HepG2 (cell line): ENCODE measurements at regions not wholly inside any gene's neighbourhood (a gene's known extent, or its start where the extent isn't known, plus 50 kb on each side); places are given as distances from the start of the nearest gene placed in this dataset.

Source experiments
- ATAC-seq: fragments of 200-7000 bp; cut with Tn5 transposase; 3 replicates; pipeline ENCODE4 v1.9.1; 2020; ENCODE audit warnings: mild to moderate bottlenecking, moderate library complexity
- BruUV-seq: library from RNA; stranded (reverse); fragments of 400-500 nt; replicated peaks from 2 replicates; lab custom pipeline; 2021; lab: Mats Ljungman, UMichigan
- CTCF ChIA-PET: fragments of 300-600 bp; formaldehyde crosslinking; extraction: SDS; loops from one replicate; lab custom pipeline; 2021; ENCODE audit warnings: low total read pairs, inconsistent platforms, low intra/inter-chr PET ratio; lab: Yijun Ruan, JAX
- POLR2A ChIA-PET: fragments of 350-600 bp; sonication (Branson Sonifier 250); formaldehyde crosslinking; loops from one replicate; lab custom pipeline; 2020; ENCODE audit warnings: antibody characterized with exemption, inconsistent platforms; lab: Yijun Ruan, JAX
- DNase-seq: peaks from one replicate; pipeline ENCODE4 v3.0.0-alpha.2; 2015; ENCODE audit warnings: low spot score
- FAIRE-seq: peaks from 3 replicates; lab custom pipeline; 2011; peaks lifted over from hg19 to GRCh38; lab: Jason Lieb, UNC
- H2AFZ ChIP-seq: one replicate; pipeline ENCODE4 v1.6.1; 2011; ENCODE audit warnings: low read length, inconsistent platforms
- H3K27ac ChIP-seq: fragments of 300-600 bp; 3 replicates; pipeline ENCODE4 v1.8.0; 2011; ENCODE audit warnings: mixed run types, mild to moderate bottlenecking, mixed read lengths, low read length, inconsistent platforms; ENCODE audit not compliant: insufficient read depth; ENCODE audit errors: extremely low read length
- H3K27me3 ChIP-seq, 2 experiments: fragments of 200-600 bp in 1 of 2; 2 replicates in 1 of 2; 3 replicates in 1 of 2; pipeline versions ENCODE4 v1.6.0 to v1.8.0; 2011; ENCODE audit warnings: low read length in 2 of 2, mild to moderate bottlenecking in 2 of 2, moderate library complexity in 2 of 2, inconsistent platforms in 1 of 2; ENCODE audit not compliant: insufficient read depth in 2 of 2, control insufficient read depth in 1 of 2
- H3K36me3 ChIP-seq, 2 experiments: fragments of 200-600 bp in 1 of 2; replicated peaks in 1 of 2; 2 replicates in 1 of 2; 3 replicates in 1 of 2; pipeline versions ENCODE4 v1.5.1 to v1.8.0; 2011; ENCODE audit warnings: low read length in 2 of 2, inconsistent platforms in 1 of 2; ENCODE audit not compliant: insufficient read depth in 2 of 2, control insufficient read depth in 1 of 2
- H3K4me1 ChIP-seq: 2 replicates; pipeline ENCODE4 v1.5.1; 2012; ENCODE audit warnings: low read length, inconsistent platforms; ENCODE audit not compliant: insufficient read depth
- H3K4me2 ChIP-seq: 2 replicates; pipeline ENCODE4 v1.6.0; 2011; ENCODE audit warnings: low read depth, low read length, inconsistent platforms
- H3K4me3 ChIP-seq, 3 experiments: fragments of 200-600 bp in 1 of 3; sonication (generic), shearing (Covaris generic) in 1 of 3; replicated peaks in 1 of 3; 2 replicates each; pipeline ENCODE4 v1.5.1; 2011 to 2016; ENCODE audit warnings: low read length in 3 of 3, inconsistent platforms in 2 of 3, low read depth in 2 of 3, mild to moderate bottlenecking in 2 of 3, control low read depth in 1 of 3, mixed read lengths in 1 of 3; ENCODE audit not compliant: insufficient read depth in 1 of 3
- H3K79me2 ChIP-seq: one replicate; pipeline ENCODE4 v1.6.1; 2011; ENCODE audit warnings: low read length, inconsistent platforms; ENCODE audit not compliant: insufficient read depth
- H3K9ac ChIP-seq: 2 replicates; pipeline ENCODE4 v1.6.0; 2011; ENCODE audit warnings: mild to moderate bottlenecking, low read depth, low read length, inconsistent platforms; ENCODE audit not compliant: insufficient read depth
- H3K9me3 ChIP-seq: 2 replicates; pipeline ENCODE4 v1.5.1; 2012; ENCODE audit warnings: mild to moderate bottlenecking, low read length
- H4K20me1 ChIP-seq: 2 replicates; pipeline ENCODE4 v1.6.0; 2011; ENCODE audit warnings: inconsistent platforms, mild to moderate bottlenecking, low read length, moderate library complexity; ENCODE audit not compliant: insufficient read depth
- CC2D1A ChIP-seq: sonication (generic); formaldehyde crosslinking; IDR thresholded peaks from 2 replicates; pipeline ENCODE4 v1.8.1; 2023; ENCODE audit warnings: mild to moderate bottlenecking, missing genetic modification reagents
- PHF20 ChIP-seq: sonication (generic); formaldehyde crosslinking; IDR thresholded peaks from 2 replicates; pipeline ENCODE4 v1.5.0; 2020; ENCODE audit warnings: mild to moderate bottlenecking, missing genetic modification reagents
- REXO4 ChIP-seq: sonication (generic); formaldehyde crosslinking; IDR thresholded peaks from 2 replicates; pipeline ENCODE4 v1.8.0; 2022; ENCODE audit warnings: missing genetic modification reagents, mild to moderate bottlenecking, borderline replicate concordance
- ZBTB4 ChIP-seq: sonication (generic); formaldehyde crosslinking; IDR thresholded peaks from 2 replicates; pipeline ENCODE4 v1.4.0; 2020; ENCODE audit warnings: missing genetic modification reagents, mild to moderate bottlenecking, borderline replicate concordance
- ZFP37 ChIP-seq: sonication (generic); formaldehyde crosslinking; IDR thresholded peaks from 2 replicates; pipeline ENCODE4 v1.4.0; 2020; ENCODE audit warnings: missing genetic modification reagents, borderline replicate concordance
- ZNF280B ChIP-seq: sonication (generic); formaldehyde crosslinking; IDR thresholded peaks from 2 replicates; pipeline ENCODE4 v1.5.0; 2020; ENCODE audit warnings: missing genetic modification reagents, mild to moderate bottlenecking, borderline replicate concordance
- ZNF33A ChIP-seq: sonication (generic); formaldehyde crosslinking; IDR thresholded peaks from 2 replicates; pipeline ENCODE4 v1.5.1; 2020; ENCODE audit warnings: missing genetic modification reagents, mild to moderate bottlenecking, moderate library complexity, borderline replicate concordance
- ZNF367 ChIP-seq: sonication (generic); formaldehyde crosslinking; IDR thresholded peaks from 2 replicates; pipeline ENCODE4 v1.4.0; 2020; ENCODE audit warnings: missing genetic modification reagents, borderline replicate concordance
- ZNF431 ChIP-seq: sonication (generic); formaldehyde crosslinking; IDR thresholded peaks from 2 replicates; pipeline ENCODE4 v1.9.0; 2022; ENCODE audit warnings: missing genetic modification reagents, low read depth, mild to moderate bottlenecking, borderline replicate concordance
- WGBS: methylation state at CpG from one replicate; pipeline ENCODE4 v1.1.6; 2017; ENCODE audit warnings: low lambda C conversion rate; 5-methylcytosine and 5-hydroxymethylcytosine counted together
- in situ Hi-C: cut with HindIII; loops from 2 replicates; pipeline ENCODE4 v1.10.0; 2017; ENCODE audit warnings: low pct_unique_long_range_greater_than_20kb; ENCODE audit not compliant: extremely low pct_ligation_motif_present
- intact Hi-C: fragments of 100-400 bp; cut with micrococcal nuclease; formaldehyde crosslinking; loops from one replicate; pipeline ENCODE4 v1.10.0; 2022; ENCODE audit not compliant: unreplicated experiment
- TF ChIP-seq, protein P1 (sequence below): IDR thresholded peaks from 2 replicates; pipeline ENCODE4 v1.6.1; 2016; ENCODE audit warnings: missing compliant biosample characterization, missing genetic modification reagents, borderline replicate concordance
- TF ChIP-seq, protein P2 (sequence below): sonication (generic); formaldehyde crosslinking; IDR thresholded peaks from 2 replicates; pipeline ENCODE4 v1.8.0; 2023; ENCODE audit warnings: mild to moderate bottlenecking, missing genetic modification reagents
- TF ChIP-seq, protein P3 (sequence below): sonication (generic); formaldehyde crosslinking; IDR thresholded peaks from 2 replicates; pipeline ENCODE4 v1.5.0; 2020; ENCODE audit warnings: missing genetic modification reagents

DNA sequence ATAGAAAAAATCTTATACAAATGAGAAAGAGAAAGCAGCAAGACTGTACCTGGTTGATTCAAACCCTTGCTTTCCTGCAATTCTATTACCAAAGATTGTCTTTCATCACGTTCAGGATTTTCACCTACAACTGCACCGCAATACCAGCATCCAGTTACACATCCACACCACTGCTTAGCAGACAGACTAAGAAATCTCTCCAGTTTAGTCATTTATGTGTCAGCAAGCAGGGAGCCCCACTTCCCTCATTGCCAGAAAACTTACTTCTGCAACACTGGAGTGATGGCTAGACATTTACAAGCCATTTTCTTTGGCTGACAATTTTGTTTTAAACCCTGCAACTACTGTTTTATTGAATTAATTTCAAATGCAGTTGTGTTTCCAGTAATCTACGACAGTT lies 359.6 kb upstream of the MEOX2 start (continued):
- no peak for TF ChIP-seq ZNF280B
- TF ChIP-seq, protein P1, sequence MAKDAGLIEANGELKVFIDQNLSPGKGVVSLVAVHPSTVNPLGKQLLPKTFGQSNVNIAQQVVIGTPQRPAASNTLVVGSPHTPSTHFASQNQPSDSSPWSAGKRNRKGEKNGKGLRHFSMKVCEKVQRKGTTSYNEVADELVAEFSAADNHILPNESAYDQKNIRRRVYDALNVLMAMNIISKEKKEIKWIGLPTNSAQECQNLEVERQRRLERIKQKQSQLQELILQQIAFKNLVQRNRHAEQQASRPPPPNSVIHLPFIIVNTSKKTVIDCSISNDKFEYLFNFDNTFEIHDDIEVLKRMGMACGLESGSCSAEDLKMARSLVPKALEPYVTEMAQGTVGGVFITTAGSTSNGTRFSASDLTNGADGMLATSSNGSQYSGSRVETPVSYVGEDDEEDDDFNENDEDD: no peak
- TF ChIP-seq, protein P2, sequence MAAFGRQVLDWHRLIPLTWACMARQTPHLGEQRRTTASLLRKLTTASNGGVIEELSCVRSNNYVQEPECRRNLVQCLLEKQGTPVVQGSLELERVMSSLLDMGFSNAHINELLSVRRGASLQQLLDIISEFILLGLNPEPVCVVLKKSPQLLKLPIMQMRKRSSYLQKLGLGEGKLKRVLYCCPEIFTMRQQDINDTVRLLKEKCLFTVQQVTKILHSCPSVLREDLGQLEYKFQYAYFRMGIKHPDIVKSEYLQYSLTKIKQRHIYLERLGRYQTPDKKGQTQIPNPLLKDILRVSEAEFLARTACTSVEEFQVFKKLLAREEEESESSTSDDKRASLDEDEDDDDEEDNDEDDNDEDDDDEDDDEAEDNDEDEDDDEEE (CRISPR knock-in tag): no peak
- TF ChIP-seq PHF20: no peak
- no peak for TF ChIP-seq ZFP37
- no peak for TF ChIP-seq REXO4 (CRISPR knock-in tag)
- TF ChIP-seq CC2D1A: no peak
- TF ChIP-seq ZNF431 (CRISPR knock-in tag): no peak
- TF ChIP-seq, all 625 proteins: peak for 0

GRCh38 chr7:16045296-16045695 lies 358.8 kb upstream of the MEOX2 start:
- intact Hi-C loops (no loop called here), in situ Hi-C loops (no loop called here)
- DNase-seq (no peak), FAIRE-seq (no peak), ATAC-seq (no peak)
- ChIA-PET POLR2A (no interaction called here), CTCF (no interaction called here)
- Histone ChIP-seq H3K4me1 (no peaks in the 10 kb centered on the region), H3K9ac (no peak overlapping the region), H3K27ac (no peak overlapping the region), H3K9me3 (0 out of 2 replicates have a peak, but pooled peaks cover 5% of the 10 kb centered on the region), H3K27me3 (no peaks in the 10 kb centered on the region), H3K4me2 (no peak overlapping the region), H3K4me3 (no peak overlapping the region), H4K20me1 (no peaks in the 10 kb centered on the region), H2AFZ (no peak overlapping the region), H3K79me2 (no peaks in the 10 kb centered on the region), H3K36me3 (no peaks in the 10 kb centered on the region)
- under 1% methylated on average over 3 of the region's 3 CpGs for WGBS
- BruUV-seq: no TSS peak
- TF ChIP-seq, protein P3, sequence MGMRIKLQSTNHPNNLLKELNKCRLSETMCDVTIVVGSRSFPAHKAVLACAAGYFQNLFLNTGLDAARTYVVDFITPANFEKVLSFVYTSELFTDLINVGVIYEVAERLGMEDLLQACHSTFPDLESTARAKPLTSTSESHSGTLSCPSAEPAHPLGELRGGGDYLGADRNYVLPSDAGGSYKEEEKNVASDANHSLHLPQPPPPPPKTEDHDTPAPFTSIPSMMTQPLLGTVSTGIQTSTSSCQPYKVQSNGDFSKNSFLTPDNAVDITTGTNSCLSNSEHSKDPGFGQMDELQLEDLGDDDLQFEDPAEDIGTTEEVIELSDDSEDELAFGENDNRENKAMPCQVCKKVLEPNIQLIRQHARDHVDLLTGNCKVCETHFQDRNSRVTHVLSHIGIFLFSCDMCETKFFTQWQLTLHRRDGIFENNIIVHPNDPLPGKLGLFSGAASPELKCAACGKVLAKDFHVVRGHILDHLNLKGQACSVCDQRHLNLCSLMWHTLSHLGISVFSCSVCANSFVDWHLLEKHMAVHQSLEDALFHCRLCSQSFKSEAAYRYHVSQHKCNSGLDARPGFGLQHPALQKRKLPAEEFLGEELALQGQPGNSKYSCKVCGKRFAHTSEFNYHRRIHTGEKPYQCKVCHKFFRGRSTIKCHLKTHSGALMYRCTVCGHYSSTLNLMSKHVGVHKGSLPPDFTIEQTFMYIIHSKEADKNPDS: no peak
- TF ChIP-seq ZNF33A: no peak
- TF ChIP-seq ZBTB4: no peak
- TF ChIP-seq ZNF367 (CRISPR knock-in tag): no peak
